CD4-positive, alpha-beta T cell (primary cell): ENCODE measurements at regions not wholly inside any gene's neighbourhood (a gene's known extent, or its start where the extent isn't known, plus 50 kb on each side); places are given as distances from the start of the nearest gene placed in this dataset.

Experiments used
- ATAC-seq: fragments of 200-7000 bp; cut with Tn5 transposase; one replicate; pipeline ENCODE4 v1.10.0; 2022; ENCODE audit warnings: mild to moderate bottlenecking; ENCODE audit not compliant: poor library complexity
- CTCF ChIA-PET: fragments of 350-600 bp; sonication (Branson Sonifier 250); formaldehyde crosslinking; loops from one replicate; lab custom pipeline; 2021; ENCODE audit warnings: antibody characterized with exemption, inconsistent platforms; lab: Charles Lee
- POLR2A ChIA-PET: fragments of 350-600 bp; sonication (Branson Sonifier 250); formaldehyde crosslinking; loops from one replicate; lab custom pipeline; 2021; ENCODE audit warnings: antibody characterized with exemption, inconsistent platforms; lab: Charles Lee
- DNase-seq, 14 experiments: peaks; one replicate each; pipeline ENCODE4 v3.0.0-alpha.2; 2013 to 2020; ENCODE audit warnings: mixed read lengths in 2 of 14
- H3K27ac ChIP-seq, 2 donors: one replicate each; pipeline versions ENCODE4 v1.5.1 to v1.7.0; 2013; ENCODE audit warnings: low read length in 2 of 2, low read depth in 1 of 2, mild to moderate bottlenecking in 1 of 2
- H3K27me3 ChIP-seq, 2 experiments: 1 replicate in 1 of 2; 2 replicates in 1 of 2; pipeline versions ENCODE4 v1.6.1 to v1.7.0; 2013; ENCODE audit warnings: low read length in 2 of 2, control low read depth in 1 of 2, mild to moderate bottlenecking in 1 of 2, moderate library complexity in 1 of 2; ENCODE audit not compliant: insufficient read depth in 2 of 2, control insufficient read depth in 1 of 2
- H3K36me3 ChIP-seq: one replicate; pipeline ENCODE4 v1.6.1; 2013; ENCODE audit warnings: low read length, control low read depth; ENCODE audit not compliant: insufficient read depth
- H3K4me1 ChIP-seq: one replicate; pipeline ENCODE4 v1.6.1; 2013; ENCODE audit warnings: low read length, control low read depth; ENCODE audit not compliant: insufficient read depth
- H3K4me3 ChIP-seq: one replicate; pipeline ENCODE4 v1.5.1; 2013; ENCODE audit warnings: mild to moderate bottlenecking, low read length, moderate library complexity
- H3K9me3 ChIP-seq, 2 experiments: 1 replicate in 1 of 2; 2 replicates in 1 of 2; pipeline versions ENCODE4 v1.6.1 to v1.7.0; 2013; ENCODE audit warnings: low read length in 2 of 2, mild to moderate bottlenecking in 2 of 2, control low read depth in 1 of 2, moderate library complexity in 1 of 2; ENCODE audit not compliant: control insufficient read depth in 1 of 2, insufficient read depth in 1 of 2
- H3K27ac Mint-ChIP-seq: one replicate; pipeline ENCODE4 v1.8.0; 2020; ENCODE audit warnings: mixed read lengths
- H3K27me3 Mint-ChIP-seq: one replicate; pipeline ENCODE4 v1.8.0; 2021; ENCODE audit warnings: mixed read lengths
- H3K36me3 Mint-ChIP-seq: one replicate; pipeline ENCODE4 v1.8.0; 2021; ENCODE audit warnings: low read depth, mixed read lengths
- H3K4me1 Mint-ChIP-seq: one replicate; pipeline ENCODE4 v1.8.0; 2021; ENCODE audit warnings: low read depth, mixed read lengths
- H3K4me3 Mint-ChIP-seq: one replicate; pipeline ENCODE4 v1.8.0; 2020; ENCODE audit warnings: mild to moderate bottlenecking, mixed read lengths
- H3K9me3 Mint-ChIP-seq: one replicate; pipeline ENCODE4 v1.8.0; 2020; ENCODE audit warnings: mixed read lengths
- intact Hi-C, 2 experiments: fragments of 100-400 bp; cut with DNase I in 1 of 2; cut with micrococcal nuclease in 1 of 2; formaldehyde crosslinking; loops; one replicate each; pipeline versions ENCODE4 v1.15.1 to v1.9.0; 2023 to 2025; cut with DNase I, micrococcal nuclease
- TF ChIP-seq, protein P1 (sequence below): fragments of 200-600 bp; IDR thresholded peaks from one replicate; pipeline ENCODE4 v1.8.0; 2022; ENCODE audit warnings: antibody characterized with exemption, mild to moderate bottlenecking

DNA sequence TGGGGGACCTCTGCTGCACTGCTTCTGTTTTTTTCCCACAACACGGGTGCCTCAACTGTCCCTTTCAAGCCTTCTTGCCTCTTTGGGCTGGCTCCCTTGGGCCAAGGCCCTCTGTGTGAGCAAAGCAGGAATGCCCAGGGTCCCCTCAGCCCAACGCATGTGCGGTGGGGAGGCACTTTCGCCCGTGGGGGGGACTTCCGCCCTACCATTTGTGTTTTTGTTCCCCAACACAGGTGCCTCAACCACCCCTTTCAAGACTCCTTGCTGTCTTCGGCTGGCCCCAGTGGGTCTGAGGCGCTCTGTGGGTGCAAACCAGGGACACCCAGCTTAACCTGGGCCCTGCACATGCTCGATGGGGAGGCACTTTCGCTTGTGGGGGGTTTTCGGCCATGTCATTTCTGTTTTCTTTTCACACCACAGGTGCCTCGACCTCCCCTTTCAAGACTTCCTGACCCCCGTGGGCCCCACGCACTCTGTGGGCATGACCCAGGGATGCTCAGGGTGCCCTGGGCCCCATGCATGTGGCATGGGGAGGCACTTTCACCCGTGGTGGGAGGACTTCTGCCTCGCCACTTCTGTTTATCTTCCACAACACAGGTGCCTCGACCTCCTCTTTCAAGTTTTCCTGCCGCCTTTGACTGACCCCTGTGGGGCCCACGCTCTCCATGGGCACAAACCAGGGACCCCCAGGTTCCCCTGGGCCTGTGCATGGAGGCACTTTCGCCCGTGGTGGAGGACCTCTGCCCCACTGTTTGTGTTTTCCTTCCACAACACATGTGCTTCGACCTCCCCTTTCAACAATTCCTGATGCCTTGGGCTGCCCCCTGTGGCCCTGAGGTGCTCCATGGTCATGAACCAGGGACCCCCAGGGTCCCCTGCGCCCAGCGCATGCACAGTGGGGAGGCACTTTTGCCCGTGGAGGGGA lies 365.7 kb downstream of the ALG10 start:
- no peaks in the 10 kb centered on the region for H3K4me1 Mint-ChIP-seq
- Histone ChIP-seq H3K9me3 (peaks cover 36 to 100% of the 10 kb centered on the region in 2 experiments), H3K4me1 (no peaks in the 10 kb centered on the region), H3K27ac (no peak overlapping the region), H3K4me3 (no peak overlapping the region), H3K36me3 (no peaks in the 10 kb centered on the region), H3K27me3 (peaks cover 0 to 2% of the 10 kb centered on the region in 2 experiments)
- TF ChIP-seq, protein P1, sequence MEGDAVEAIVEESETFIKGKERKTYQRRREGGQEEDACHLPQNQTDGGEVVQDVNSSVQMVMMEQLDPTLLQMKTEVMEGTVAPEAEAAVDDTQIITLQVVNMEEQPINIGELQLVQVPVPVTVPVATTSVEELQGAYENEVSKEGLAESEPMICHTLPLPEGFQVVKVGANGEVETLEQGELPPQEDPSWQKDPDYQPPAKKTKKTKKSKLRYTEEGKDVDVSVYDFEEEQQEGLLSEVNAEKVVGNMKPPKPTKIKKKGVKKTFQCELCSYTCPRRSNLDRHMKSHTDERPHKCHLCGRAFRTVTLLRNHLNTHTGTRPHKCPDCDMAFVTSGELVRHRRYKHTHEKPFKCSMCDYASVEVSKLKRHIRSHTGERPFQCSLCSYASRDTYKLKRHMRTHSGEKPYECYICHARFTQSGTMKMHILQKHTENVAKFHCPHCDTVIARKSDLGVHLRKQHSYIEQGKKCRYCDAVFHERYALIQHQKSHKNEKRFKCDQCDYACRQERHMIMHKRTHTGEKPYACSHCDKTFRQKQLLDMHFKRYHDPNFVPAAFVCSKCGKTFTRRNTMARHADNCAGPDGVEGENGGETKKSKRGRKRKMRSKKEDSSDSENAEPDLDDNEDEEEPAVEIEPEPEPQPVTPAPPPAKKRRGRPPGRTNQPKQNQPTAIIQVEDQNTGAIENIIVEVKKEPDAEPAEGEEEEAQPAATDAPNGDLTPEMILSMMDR = no peak
- H3K27me3 Mint-ChIP-seq = no peaks in the 10 kb centered on the region
- H3K4me3 Mint-ChIP-seq = no peak overlapping the region
- ATAC-seq (no peak), DNase-seq (no peak)
- no peaks in the 10 kb centered on the region for H3K9me3 Mint-ChIP-seq
- intact Hi-C loops = no loop called here
- ChIA-PET POLR2A (no interaction called here), CTCF (no interaction called here)
- no peak overlapping the region for H3K27ac Mint-ChIP-seq
- H3K36me3 Mint-ChIP-seq = peaks cover 4% of the 10 kb centered on the region

DNA sequence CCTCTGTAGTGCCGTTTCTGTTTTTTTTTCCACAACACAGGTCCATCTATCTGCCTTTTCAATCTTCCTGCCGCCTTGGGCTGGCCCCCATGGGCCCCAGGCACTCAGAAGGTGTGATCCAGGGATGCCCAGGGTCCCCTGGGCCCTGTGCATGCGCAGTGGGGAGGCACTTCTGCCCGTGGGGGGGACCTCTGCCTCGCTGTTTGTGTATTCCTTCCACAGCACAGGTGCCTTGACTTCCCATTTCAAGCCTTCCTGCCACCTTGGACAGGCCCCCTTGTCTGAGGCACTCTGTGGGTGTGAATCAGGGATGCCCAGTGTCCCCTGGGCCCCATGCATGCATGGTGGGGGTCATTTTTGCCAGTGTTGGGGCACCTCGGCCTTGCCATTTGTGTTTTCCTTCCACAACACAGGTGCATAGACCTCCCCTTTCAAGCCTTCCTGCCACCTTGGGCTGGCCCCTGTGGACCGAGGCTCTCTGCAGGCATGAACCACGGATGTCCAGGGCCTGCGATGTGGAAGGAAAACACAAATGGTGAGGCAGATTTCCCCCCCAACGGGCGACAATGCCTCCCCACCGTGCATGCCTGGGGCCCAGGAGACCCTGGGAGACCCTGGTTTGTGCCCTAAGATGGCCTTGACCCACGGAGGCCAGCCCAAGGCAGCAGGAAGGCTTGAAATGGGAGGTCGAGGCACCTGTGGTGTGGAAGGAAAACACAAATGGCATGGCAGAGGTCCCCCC lies 366.5 kb downstream of the ALG10 start:
- Histone ChIP-seq H3K27ac (no peak overlapping the region), H3K4me3 (no peak overlapping the region), H3K36me3 (no peaks in the 10 kb centered on the region), H3K9me3 (peaks cover 36 to 100% of the 10 kb centered on the region in 2 experiments), H3K27me3 (peaks cover 0 to 2% of the 10 kb centered on the region in 2 experiments), H3K4me1 (no peaks in the 10 kb centered on the region)
- intact Hi-C loops = no loop called here
- Mint-ChIP-seq H3K4me3 (no peak overlapping the region), H3K27ac (no peak overlapping the region), H3K36me3 (peaks cover 5% of the 10 kb centered on the region), H3K9me3 (no peaks in the 10 kb centered on the region), H3K27me3 (no peaks in the 10 kb centered on the region), H3K4me1 (no peaks in the 10 kb centered on the region)
- CTCF ChIA-PET = no interaction called here
- POLR2A ChIA-PET = no interaction called here
- DNase-seq (no peak), ATAC-seq (no peak)
- TF ChIP-seq, protein P1 = no peak

DNA sequence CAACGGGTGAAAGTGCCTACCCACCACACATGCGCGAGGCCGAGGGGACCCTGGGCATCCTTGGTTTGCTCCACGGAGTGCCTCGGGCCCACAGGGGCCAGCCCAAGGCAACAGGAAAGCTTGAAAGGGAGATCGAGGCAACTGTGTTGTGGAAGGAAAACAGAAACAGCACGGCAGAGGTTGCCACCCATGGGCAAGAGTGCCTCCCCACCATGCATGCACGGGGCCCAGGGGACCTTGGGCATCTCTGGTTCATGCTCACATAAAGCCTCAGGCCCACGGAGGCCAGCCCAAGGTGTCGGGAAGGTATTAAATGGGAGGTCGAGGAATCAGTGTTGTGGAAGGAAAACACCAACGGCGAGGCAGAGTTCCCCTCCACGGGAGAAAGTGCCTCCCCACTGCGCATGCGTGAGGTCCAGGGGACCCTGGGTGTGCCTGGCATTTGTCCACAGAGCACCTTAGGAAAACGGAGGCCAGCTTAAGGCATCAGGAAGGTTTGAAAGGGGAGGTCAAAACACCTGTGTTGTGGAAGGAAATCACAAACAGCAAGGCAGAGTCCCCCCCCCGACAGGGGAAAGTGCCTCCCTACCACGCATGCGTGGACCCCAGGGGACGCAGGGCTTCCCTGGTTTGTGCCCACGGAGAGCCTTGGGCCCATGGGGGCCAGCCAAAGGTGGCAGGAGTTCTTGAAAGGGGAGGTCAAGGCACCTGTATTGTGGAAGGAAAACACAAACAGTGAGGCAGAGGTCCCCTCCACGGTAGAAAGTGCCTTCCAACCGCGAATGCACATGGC lies 367.3 kb downstream of the ALG10 start:
- no peaks in the 10 kb centered on the region for H3K9me3 Mint-ChIP-seq
- H3K4me3 ChIP-seq = no peak overlapping the region
- DNase-seq = no peak
- ChIA-PET POLR2A (no interaction called here), CTCF (no interaction called here)
- H3K36me3 ChIP-seq = no peaks in the 10 kb centered on the region
- no peak overlapping the region for H3K27ac ChIP-seq
- ATAC-seq = no peak
- TF ChIP-seq, protein P1 = no peak
- H3K27ac Mint-ChIP-seq = no peak overlapping the region
- H3K4me3 Mint-ChIP-seq = no peak overlapping the region
- H3K9me3 ChIP-seq = peaks cover 38 to 100% of the 10 kb centered on the region in 2 experiments
- H3K4me1 Mint-ChIP-seq = no peaks in the 10 kb centered on the region
- no peaks in the 10 kb centered on the region for H3K27me3 Mint-ChIP-seq
- peaks cover 0 to 2% of the 10 kb centered on the region in 2 experiments for H3K27me3 ChIP-seq
- H3K36me3 Mint-ChIP-seq = peaks cover 5% of the 10 kb centered on the region
- H3K4me1 ChIP-seq = no peaks in the 10 kb centered on the region
- intact Hi-C loops = no loop called here
